H1 (cell line): ENCODE measurements at regions not wholly inside any gene's neighbourhood (a gene's known extent, or its start where the extent isn't known, plus 50 kb on each side); places are given as distances from the start of the nearest gene placed in this dataset.

Source experiments
- CTCF ChIA-PET: fragments of 300-600 bp; sonication (Branson Sonifier 250); formaldehyde crosslinking; loops from one replicate; lab custom pipeline; 2021; ENCODE audit not compliant: partially characterized antibody; lab: Charles Lee
- POLR2A ChIA-PET: fragments of 300-600 bp; sonication (Branson Sonifier 250); formaldehyde crosslinking; loops from one replicate; lab custom pipeline; 2021; ENCODE audit warnings: inconsistent platforms; ENCODE audit not compliant: partially characterized antibody; lab: Charles Lee
- DNase-seq, 2 experiments: peaks; one replicate each; pipeline versions ENCODE4 v3.0.0 to v3.0.0-alpha.2; 2010 to 2022; ENCODE audit warnings: low spot score in 2 of 2, low read depth in 1 of 2, mixed read lengths in 1 of 2
- FAIRE-seq: peaks from 2 replicates; lab custom pipeline; 2011; peaks lifted over from hg19 to GRCh38; lab: Jason Lieb, UNC
- H2AFZ ChIP-seq: 2 replicates; pipeline ENCODE4 v1.8.1; 2012; ENCODE audit warnings: low read length, inconsistent platforms
- H2AK5ac ChIP-seq: 2 replicates; pipeline ENCODE4 v1.6.1; 2013; ENCODE audit warnings: low read depth, low read length
- H2BK120ac ChIP-seq: replicated peaks from 2 replicates; pipeline ENCODE3; 2013; ENCODE audit warnings: low read depth, low read length, inconsistent platforms
- H2BK12ac ChIP-seq: 2 replicates; pipeline ENCODE4 v1.6.1; 2013; ENCODE audit warnings: low read depth, low read length
- H2BK15ac ChIP-seq: 2 replicates; pipeline ENCODE4 v1.6.1; 2013; ENCODE audit warnings: low read length
- H2BK20ac ChIP-seq: 2 replicates; pipeline ENCODE4 v1.6.1; 2013; ENCODE audit warnings: low read length
- H2BK5ac ChIP-seq: 2 replicates; pipeline ENCODE4 v1.6.1; 2013; ENCODE audit warnings: low read depth, low read length
- H3K14ac ChIP-seq: 2 replicates; pipeline ENCODE4 v1.6.1; 2013; ENCODE audit warnings: inconsistent platforms; ENCODE audit not compliant: insufficient read length
- H3K18ac ChIP-seq: 2 replicates; pipeline ENCODE4 v1.6.1; 2013; ENCODE audit warnings: low read length; ENCODE audit errors: extremely low read depth
- H3K23ac ChIP-seq: 2 replicates; pipeline ENCODE4 v1.6.1; 2013; ENCODE audit warnings: inconsistent platforms; ENCODE audit not compliant: insufficient read length
- H3K23me2 ChIP-seq: 2 replicates; pipeline ENCODE4 v1.6.1; 2013; ENCODE audit warnings: low read depth, low read length
- H3K27ac ChIP-seq: 2 replicates; pipeline ENCODE4 v1.6.1; 2011; ENCODE audit warnings: low read depth, low read length, inconsistent platforms
- H3K27me3 ChIP-seq, 4 experiments: replicated peaks in 1 of 4; 1 replicate in 1 of 4; 2 replicates in 3 of 4; pipeline versions ENCODE4 v1.6.1 to v1.8.1; 2011 to 2013; ENCODE audit warnings: low read length in 3 of 4, mild to moderate bottlenecking in 3 of 4, inconsistent platforms in 2 of 4, mixed read lengths in 2 of 4, moderate library complexity in 1 of 4; ENCODE audit not compliant: control insufficient read depth in 3 of 4, insufficient read depth in 3 of 4; ENCODE audit errors: extremely low read depth in 1 of 4
- H3K36me3 ChIP-seq, 4 experiments: 2 replicates each; pipeline versions ENCODE4 v1.6.1 to v1.8.1; 2011 to 2013; ENCODE audit warnings: mild to moderate bottlenecking in 4 of 4, low read length in 3 of 4, moderate library complexity in 2 of 4, control low read depth in 1 of 4, inconsistent platforms in 1 of 4; ENCODE audit not compliant: insufficient read depth in 4 of 4, control insufficient read depth in 2 of 4
- H3K4ac ChIP-seq: replicated peaks from 2 replicates; pipeline ENCODE3; 2013; ENCODE audit warnings: low read length, low read depth, mixed read lengths, inconsistent platforms; ENCODE audit not compliant: insufficient read length
- H3K4me1 ChIP-seq, 4 experiments: replicated peaks in 1 of 4; 1 replicate in 1 of 4; 2 replicates in 3 of 4; pipeline versions ENCODE4 v1.6.1 to v1.8.1; 2011 to 2013; ENCODE audit warnings: low read length in 3 of 4, inconsistent platforms in 2 of 4, mixed read lengths in 1 of 4; ENCODE audit not compliant: insufficient read depth in 4 of 4, control insufficient read depth in 3 of 4
- H3K4me2 ChIP-seq, 2 experiments: 2 replicates each; pipeline versions ENCODE4 v1.6.1 to v1.8.1; 2011 to 2013; ENCODE audit warnings: low read depth in 2 of 2, low read length in 2 of 2, control low read depth in 1 of 2, inconsistent platforms in 1 of 2, mild to moderate bottlenecking in 1 of 2; ENCODE audit not compliant: insufficient read depth in 1 of 2
- H3K4me3 ChIP-seq, 4 experiments: fragments of 200-600, 300-600 bp in 1 of 4; sonication (generic), shearing (Covaris generic), sonication (Bioruptor Twin) in 1 of 4; 2 replicates each; pipeline versions ENCODE4 v1.5.1 to v1.8.1; 2011 to 2016; ENCODE audit warnings: low read length in 4 of 4, low read depth in 3 of 4, control low read depth in 2 of 4, inconsistent platforms in 2 of 4, mild to moderate bottlenecking in 2 of 4, mixed read lengths in 1 of 4, moderate library complexity in 1 of 4; ENCODE audit not compliant: insufficient read depth in 2 of 4; ENCODE audit errors: extremely low read depth in 1 of 4
- H3K56ac ChIP-seq: replicated peaks from 2 replicates; pipeline ENCODE3; 2013; ENCODE audit warnings: low read depth, mild to moderate bottlenecking, mixed read lengths, low read length, inconsistent platforms; ENCODE audit not compliant: insufficient read length
- H3K79me1 ChIP-seq: 2 replicates; pipeline ENCODE4 v1.6.1; 2013; ENCODE audit warnings: low read depth, low read length, control low read depth
- H3K79me2 ChIP-seq, 2 experiments: 2 replicates each; pipeline versions ENCODE4 v1.6.1 to v1.8.1; 2012 to 2013; ENCODE audit warnings: low read length in 2 of 2, mild to moderate bottlenecking in 2 of 2, inconsistent platforms in 1 of 2; ENCODE audit not compliant: insufficient read depth in 2 of 2, control insufficient read depth in 1 of 2
- H3K9ac ChIP-seq, 4 experiments: replicated peaks in 1 of 4; 1 replicate in 1 of 4; 2 replicates in 3 of 4; pipeline versions ENCODE4 v1.6.1 to v1.8.1; 2011 to 2013; ENCODE audit warnings: low read depth in 3 of 4, low read length in 3 of 4, control low read depth in 2 of 4, mild to moderate bottlenecking in 2 of 4, moderate library complexity in 2 of 4, inconsistent platforms in 1 of 4; ENCODE audit errors: extremely low read depth in 1 of 4
- H3K9me3 ChIP-seq, 2 experiments: 2 replicates each; pipeline versions ENCODE4 v1.6.1 to v1.8.1; 2012 to 2013; ENCODE audit warnings: mild to moderate bottlenecking in 2 of 2, moderate library complexity in 2 of 2, control low read depth in 1 of 2, inconsistent platforms in 1 of 2, low read depth in 1 of 2, low read length in 1 of 2, mixed read lengths in 1 of 2; ENCODE audit not compliant: insufficient read depth in 2 of 2
- H4K20me1 ChIP-seq, 2 experiments: replicated peaks in 1 of 2; 2 replicates each; pipeline versions ENCODE3 to v1.8.1; 2011 to 2013; ENCODE audit warnings: inconsistent platforms in 2 of 2, low read length in 2 of 2, mild to moderate bottlenecking in 1 of 2; ENCODE audit not compliant: insufficient read depth in 2 of 2, control insufficient read depth in 1 of 2
- H4K5ac ChIP-seq: 2 replicates; pipeline ENCODE4 v1.6.1; 2013; ENCODE audit warnings: low read length, low read depth, mixed read lengths, inconsistent platforms; ENCODE audit not compliant: insufficient read length
- H4K8ac ChIP-seq: 2 replicates; pipeline ENCODE4 v1.8.0; 2013; ENCODE audit warnings: mild to moderate bottlenecking, moderate library complexity, low read length, inconsistent platforms; ENCODE audit not compliant: insufficient read depth; ENCODE audit errors: extremely low read depth
- H4K91ac ChIP-seq: replicated peaks from 2 replicates; pipeline ENCODE3; 2013; ENCODE audit warnings: low read length, mixed read lengths, inconsistent platforms; ENCODE audit not compliant: insufficient read length
- BCL11A ChIP-seq, 2 experiments: IDR thresholded peaks; one replicate each; pipeline ENCODE4 v1.6.1; 2011; ENCODE audit warnings: low read depth in 2 of 2, low read length in 2 of 2, mild to moderate bottlenecking in 2 of 2
- BRCA1 ChIP-seq: IDR thresholded peaks from 2 replicates; pipeline ENCODE4 v1.6.1; 2012; ENCODE audit warnings: low read depth, low read length, improper control_type of control experiment
- NANOG ChIP-seq: IDR thresholded peaks from 2 replicates; pipeline ENCODE4 v1.6.1; 2011; ENCODE audit warnings: low read length, low read depth, mild to moderate bottlenecking, inconsistent platforms; ENCODE audit not compliant: insufficient read depth, poor library complexity, severe bottlenecking
- PHF8 ChIP-seq: fragments of 200-600 bp; sonication (generic); conservative IDR thresholded peaks from 2 replicates; pipeline ENCODE4 v1.7.1; 2012; ENCODE audit warnings: low read depth, mild to moderate bottlenecking, inconsistent platforms, low read length, moderate library complexity
- RFX5 ChIP-seq: IDR thresholded peaks from 2 replicates; pipeline ENCODE4 v1.6.1; 2011; ENCODE audit warnings: low read depth, low read length, improper control_type of control experiment, borderline replicate concordance
- SIN3A ChIP-seq, 2 experiments: IDR thresholded peaks in 1 of 2; conservative IDR thresholded peaks in 1 of 2; 2 replicates each; pipeline ENCODE4 v1.6.1; 2011 to 2012; ENCODE audit warnings: low read length in 2 of 2, improper control_type of control experiment in 1 of 2, low read depth in 1 of 2, mild to moderate bottlenecking in 1 of 2
- SIX5 ChIP-seq: IDR thresholded peaks from 2 replicates; pipeline ENCODE4 v1.6.1; 2011; ENCODE audit warnings: mild to moderate bottlenecking, low read depth, low read length
- SP4 ChIP-seq: IDR thresholded peaks from 2 replicates; pipeline ENCODE4 v1.6.1; 2012; ENCODE audit warnings: low read length, inconsistent platforms
- SRF ChIP-seq: IDR thresholded peaks from 2 replicates; pipeline ENCODE4 v1.6.1; 2011; ENCODE audit warnings: mild to moderate bottlenecking, low read depth, low read length, moderate library complexity
- TEAD4 ChIP-seq: IDR thresholded peaks from 2 replicates; pipeline ENCODE4 v1.6.1; 2012; ENCODE audit warnings: low read depth, low read length, inconsistent platforms, mixed read lengths

DNA sequence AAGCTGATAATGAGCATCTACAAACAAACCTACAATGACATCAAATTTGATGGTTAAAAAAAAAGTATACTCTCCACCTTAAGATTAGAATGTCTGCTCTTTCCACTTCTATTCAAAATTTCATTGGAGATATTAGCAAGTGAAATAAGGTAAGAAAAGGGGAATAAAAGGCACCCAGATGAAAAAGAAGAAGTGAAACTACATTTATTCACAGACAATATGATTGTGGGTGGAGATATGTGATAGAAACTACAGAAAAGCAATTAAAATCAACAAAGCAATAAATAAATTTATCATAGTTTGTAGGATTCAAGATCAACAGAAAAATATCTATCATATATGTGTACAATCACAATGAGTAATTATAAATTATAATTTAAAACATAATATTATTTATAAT, 395.1 kb upstream of the CCNH start:
- Histone ChIP-seq H3K9me3 (no peaks in the 10 kb centered on the region), H4K8ac (no peak overlapping the region), H3K4me3 (no peak overlapping the region), H3K18ac (no peak overlapping the region), H2BK15ac (no peak overlapping the region), H3K9ac (no peak overlapping the region), H3K27me3 (no peaks in the 10 kb centered on the region), H3K79me2 (no peaks in the 10 kb centered on the region), H4K5ac (no peak overlapping the region), H3K56ac (no peak overlapping the region)
- POLR2A ChIA-PET = no interaction called here
- DNase-seq = no peak
- no peak for FAIRE-seq
- TF ChIP-seq SIX5 (no peak), BRCA1 (no peak), SRF (no peak), BCL11A (IDR thresholded peaks at IDR 0.05; ENCODE audit: low read depth in 2 of 2, low read length in 2 of 2) (no peak), RFX5 (no peak), TEAD4 (no peak), SP4 (no peak), SIN3A (conservative IDR thresholded peaks at IDR 0.05 in 1 of 2, IDR thresholded peaks at IDR 0.05 in 1 of 2; ENCODE audit: low read depth in 1 of 2, low read length in 2 of 2) (no peak), PHF8 (no peak), NANOG (no peak)
- TF ChIP-seq, all 59 proteins: peak for 0
- Histone ChIP-seq H3K23me2 (no peaks in the 10 kb centered on the region), H3K79me1 (no peaks in the 10 kb centered on the region), H3K14ac (no peak overlapping the region), H2BK120ac (no peak overlapping the region), H3K23ac (no peak overlapping the region), H3K36me3 (no peaks in the 10 kb centered on the region), H2AK5ac (no peak overlapping the region), H2BK12ac (no peak overlapping the region), H2AFZ (no peak overlapping the region), H3K27ac (no peak overlapping the region), H3K4ac (no peak overlapping the region), H2BK20ac (no peak overlapping the region), H4K20me1 (no peaks in the 10 kb centered on the region), H4K91ac (no peak overlapping the region), H2BK5ac (no peak overlapping the region), H3K4me2 (no peak overlapping the region), H3K4me1 (no peaks in the 10 kb centered on the region)
- CTCF ChIA-PET = interaction anchor here (0.6 kb wide), 1 partner anchor 303 kb away, joined by 3 read pairs; no protein-coding TSS in a partner anchor
